Activated naive CD8-positive, alpha-beta T cell treated with anti-CD3 and anti-CD28 coated beads, Interleukin-2, amount 10 ng/mL, durations not matched to agents 7 days and 5 days (primary cell): ENCODE measurements at regions not wholly inside any gene's neighbourhood (a gene's known extent, or its start where the extent isn't known, plus 50 kb on each side); places are given as distances from the start of the nearest gene placed in this dataset.

ENCODE experiments used
- ATAC-seq: fragments of 150-1000 bp; cut with Tn5 transposase; one replicate; pipeline ENCODE4 v1.10.0; 2021; ENCODE audit warnings: low read depth, moderate library complexity
- POLR2A ChIA-PET: fragments of 350-600 bp; sonication (Branson Sonifier 250); formaldehyde crosslinking; loops from one replicate; lab custom pipeline; 2021; ENCODE audit warnings: antibody characterized with exemption; lab: Charles Lee
- DNase-seq: peaks from one replicate; pipeline ENCODE4 v3.0.0; 2021
- H3K27ac Mint-ChIP-seq: one replicate; pipeline ENCODE4 v1.8.0; 2022; ENCODE audit warnings: mild to moderate bottlenecking, mixed read lengths
- H3K27me3 Mint-ChIP-seq: one replicate; pipeline ENCODE4 v1.8.0; 2022; ENCODE audit warnings: mild to moderate bottlenecking, moderate library complexity, mixed read lengths
- H3K36me3 Mint-ChIP-seq: one replicate; pipeline ENCODE4 v1.8.0; 2021; ENCODE audit warnings: mild to moderate bottlenecking, mixed read lengths
- H3K4me1 Mint-ChIP-seq: one replicate; pipeline ENCODE4 v1.8.0; 2021; ENCODE audit warnings: mixed read lengths
- H3K4me3 Mint-ChIP-seq: one replicate; pipeline ENCODE4 v1.8.0; 2022; ENCODE audit warnings: mild to moderate bottlenecking, moderate library complexity, mixed read lengths
- H3K9me3 Mint-ChIP-seq: one replicate; pipeline ENCODE4 v1.8.0; 2021; ENCODE audit warnings: mixed read lengths

DNA sequence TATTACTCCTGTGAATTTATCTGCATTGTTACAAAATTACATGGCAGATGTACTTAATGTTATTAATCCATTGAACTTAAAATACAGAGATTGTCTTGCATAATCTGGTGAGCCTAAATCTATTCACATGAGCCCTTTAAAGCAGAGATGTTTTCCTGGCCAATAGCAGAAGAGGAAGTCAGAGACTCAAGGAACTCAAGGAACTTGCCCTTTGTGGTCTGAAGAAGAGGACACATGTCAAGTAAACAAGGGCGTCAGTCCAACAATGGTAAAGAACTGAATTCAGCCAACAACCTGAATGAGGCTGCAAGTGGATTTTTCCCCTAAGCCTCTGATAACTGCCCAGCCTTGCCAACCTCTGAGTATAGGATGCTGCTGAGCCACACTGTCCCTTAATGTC, 356.3 kb upstream of the PKDCC start:
- Mint-ChIP-seq H3K4me1 (no peaks in the 10 kb centered on the region), H3K4me3 (no peak overlapping the region), H3K27ac (no peak overlapping the region), H3K36me3 (no peaks in the 10 kb centered on the region), H3K27me3 (peaks cover 5% of the 10 kb centered on the region), H3K9me3 (no peaks in the 10 kb centered on the region)
- DNase-seq = no peak
- ATAC-seq = no peak
- POLR2A ChIA-PET = no interaction called here

DNA sequence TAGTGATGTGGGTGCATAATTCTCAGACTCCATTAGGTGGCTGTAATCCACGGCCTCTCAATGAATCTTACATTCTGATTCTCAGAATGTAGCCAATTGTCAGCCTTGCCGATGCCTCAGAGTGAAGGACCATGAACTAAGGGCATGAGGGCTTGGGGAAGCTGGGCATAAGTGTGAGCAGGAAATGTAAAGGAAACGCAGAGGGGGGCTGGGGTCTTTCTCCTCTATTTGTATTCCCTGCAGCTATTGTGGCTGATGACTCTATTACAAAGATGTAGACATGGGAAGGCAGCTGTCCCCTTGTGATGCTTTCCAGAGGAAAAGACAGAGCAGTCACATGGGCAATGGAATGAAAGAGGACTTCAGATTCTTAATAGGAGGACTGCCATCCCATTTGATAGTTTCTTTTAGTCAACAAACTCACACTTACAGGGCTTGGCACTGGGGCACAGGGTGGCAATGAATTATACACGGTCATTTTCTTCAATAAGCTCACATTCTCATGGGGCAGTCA, 353.2 kb upstream of the PKDCC start:
- Mint-ChIP-seq H3K4me3 (no peak overlapping the region), H3K27ac (no peak overlapping the region), H3K27me3 (peaks cover 4% of the 10 kb centered on the region), H3K36me3 (no peaks in the 10 kb centered on the region), H3K4me1 (no peaks in the 10 kb centered on the region), H3K9me3 (no peaks in the 10 kb centered on the region)
- DNase-seq = no peak
- POLR2A ChIA-PET = interaction anchor here (0.6 kb wide), 1 partner anchor 9 kb away, joined by 3 read pairs; no protein-coding TSS in a partner anchor
- no peak for ATAC-seq

DNA sequence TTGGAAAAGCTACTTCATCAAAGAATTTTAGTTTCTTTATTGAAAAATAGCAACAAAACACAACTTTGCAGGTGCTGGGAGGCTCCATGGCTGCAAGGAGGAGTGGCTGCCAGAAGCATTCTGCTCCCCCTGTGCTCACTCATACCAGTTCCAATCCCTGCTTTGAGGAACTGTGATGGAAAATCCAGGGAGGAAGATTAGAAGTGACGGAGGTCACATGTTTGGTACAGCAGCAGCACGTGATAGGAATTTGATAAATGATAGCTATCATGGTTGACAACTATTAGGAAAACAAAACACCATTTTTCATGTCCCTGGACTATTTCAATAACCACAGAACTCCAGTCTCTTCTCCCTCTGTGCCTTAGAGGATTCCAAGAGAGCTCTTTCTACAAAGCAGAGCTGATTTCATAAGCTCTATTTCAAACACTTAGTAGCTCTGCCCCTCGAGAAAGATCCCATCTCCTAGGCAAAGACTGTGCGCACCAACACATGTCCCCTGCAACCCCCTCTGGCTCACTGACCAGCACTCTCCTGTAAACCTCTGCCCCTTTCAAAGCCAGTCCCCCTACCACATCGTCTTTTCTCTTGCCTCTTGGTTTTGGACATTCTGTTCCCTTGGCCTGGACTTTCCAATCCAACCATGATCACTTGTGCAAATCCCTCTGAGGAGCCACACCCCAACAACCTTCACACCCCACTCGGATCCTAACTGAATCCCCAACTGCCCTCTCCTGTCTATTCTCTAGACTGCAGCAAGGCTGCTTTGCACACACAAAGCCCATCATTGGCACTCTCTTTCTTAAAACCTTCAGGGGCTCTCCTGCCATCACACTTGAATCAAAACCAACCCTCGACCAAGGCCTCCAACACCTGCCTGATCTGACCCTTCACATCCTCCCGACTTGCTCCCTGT, 352.4 kb upstream of the PKDCC start:
- POLR2A ChIA-PET = no interaction called here
- H3K27ac Mint-ChIP-seq = no peak overlapping the region
- DNase-seq (no peak), ATAC-seq (no peak)
- H3K36me3 Mint-ChIP-seq = no peaks in the 10 kb centered on the region
- H3K9me3 Mint-ChIP-seq = no peaks in the 10 kb centered on the region
- no peak overlapping the region for H3K4me3 Mint-ChIP-seq
- no peaks in the 10 kb centered on the region for H3K4me1 Mint-ChIP-seq
- H3K27me3 Mint-ChIP-seq = peaks cover 7% of the 10 kb centered on the region

DNA sequence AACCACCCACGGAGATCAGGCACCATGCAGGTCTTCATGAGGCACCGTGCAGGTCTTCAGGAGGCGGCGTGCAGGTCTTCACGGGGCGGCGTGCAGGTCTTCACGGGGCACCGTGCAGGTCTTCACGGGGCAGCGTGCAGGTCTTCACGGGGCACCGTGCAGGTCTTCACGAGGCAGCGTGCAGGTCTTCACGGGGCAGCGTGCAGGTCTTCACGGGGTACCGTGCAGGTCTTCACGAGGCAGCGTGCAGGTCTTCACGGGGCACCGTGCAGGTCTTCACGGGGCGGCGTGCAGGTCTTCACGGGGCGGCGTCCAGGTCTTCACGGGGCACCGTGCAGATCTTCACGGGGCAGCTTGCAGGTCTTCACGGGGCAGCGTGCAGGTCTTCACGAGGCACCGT, 350.4 kb upstream of the PKDCC start:
- Mint-ChIP-seq H3K4me1 (no peaks in the 10 kb centered on the region), H3K4me3 (no peak overlapping the region), H3K9me3 (no peaks in the 10 kb centered on the region), H3K27me3 (peaks cover 7% of the 10 kb centered on the region), H3K36me3 (no peaks in the 10 kb centered on the region), H3K27ac (no peak overlapping the region)
- POLR2A ChIA-PET = no interaction called here
- no peak for ATAC-seq
- no peak for DNase-seq

DNA sequence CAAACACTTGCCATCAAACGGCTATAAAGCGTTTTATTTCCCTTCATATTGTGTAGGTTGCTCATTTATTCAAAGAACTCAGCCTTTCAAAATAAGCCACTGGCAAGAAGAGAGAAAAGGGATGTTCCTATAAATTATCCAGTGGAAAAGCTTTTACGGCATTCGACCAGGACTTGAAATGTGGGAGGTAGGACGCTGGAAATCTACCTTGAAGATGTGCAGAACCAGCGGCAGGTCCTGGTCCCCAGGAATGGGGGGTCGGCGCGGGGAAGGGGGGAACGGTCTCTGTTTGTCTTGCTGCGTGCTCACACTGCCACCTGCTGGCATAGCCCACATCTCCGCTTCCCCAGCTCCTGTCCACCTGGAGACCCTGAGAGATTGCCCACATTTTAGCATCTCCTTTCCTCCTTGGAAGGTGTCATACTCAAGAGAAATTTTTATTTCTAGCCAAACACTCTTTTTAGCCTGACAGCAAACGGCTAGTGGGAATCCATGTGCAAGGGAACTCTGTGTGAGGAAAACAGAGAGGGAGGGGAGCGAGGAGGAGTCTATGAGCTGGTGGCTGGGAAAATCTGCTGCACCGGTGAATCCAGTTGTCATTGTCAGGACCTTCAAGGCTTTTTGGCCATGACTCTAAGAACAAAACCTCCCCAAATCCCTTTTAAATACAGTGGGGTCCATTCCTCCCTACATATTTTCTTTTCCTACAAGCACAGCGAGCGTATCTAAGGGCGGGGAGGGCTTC, 349.0 kb upstream of the PKDCC start:
- Mint-ChIP-seq H3K9me3 (no peaks in the 10 kb centered on the region), H3K27me3 (peaks cover 7% of the 10 kb centered on the region), H3K4me1 (no peaks in the 10 kb centered on the region), H3K4me3 (no peak overlapping the region), H3K36me3 (no peaks in the 10 kb centered on the region), H3K27ac (no peak overlapping the region)
- POLR2A ChIA-PET = no interaction called here
- DNase-seq = no peak
- no peak for ATAC-seq

- no peak overlapping the region for H3K4me3 Mint-ChIP-seq
- H3K27ac Mint-ChIP-seq = no peak overlapping the region
- no peaks in the 10 kb centered on the region for H3K4me1 Mint-ChIP-seq
- H3K36me3 Mint-ChIP-seq = no peaks in the 10 kb centered on the region
- H3K9me3 Mint-ChIP-seq = no peaks in the 10 kb centered on the region
- no peak for DNase-seq
- POLR2A ChIA-PET = no interaction called here
- no peak for ATAC-seq
- H3K27me3 Mint-ChIP-seq = peaks cover 9% of the 10 kb centered on the region
Observed at GRCh38 chr2:41701231-41701630, 346.6 kb upstream of the PKDCC start.

- H3K27me3 Mint-ChIP-seq = peaks cover 9% of the 10 kb centered on the region
- H3K4me1 Mint-ChIP-seq = no peaks in the 10 kb centered on the region
- ATAC-seq = no peak
- H3K27ac Mint-ChIP-seq = no peak overlapping the region
- no peak overlapping the region for H3K4me3 Mint-ChIP-seq
- H3K36me3 Mint-ChIP-seq = no peaks in the 10 kb centered on the region
- POLR2A ChIA-PET = no interaction called here
- no peak for DNase-seq
- H3K9me3 Mint-ChIP-seq = no peaks in the 10 kb centered on the region
Observed at GRCh38 chr2:41703123-41703522, 344.7 kb upstream of the PKDCC start.

- Mint-ChIP-seq H3K27ac (no peak overlapping the region), H3K27me3 (peaks cover 6% of the 10 kb centered on the region), H3K4me3 (no peak overlapping the region), H3K9me3 (no peaks in the 10 kb centered on the region), H3K4me1 (no peaks in the 10 kb centered on the region), H3K36me3 (no peaks in the 10 kb centered on the region)
- ATAC-seq (no peak), DNase-seq (no peak)
- POLR2A ChIA-PET = no interaction called here
Observed at GRCh38 chr2:41705634-41706033, 342.2 kb upstream of the PKDCC start.

- ATAC-seq = no peak
- DNase-seq = no peak
- H3K9me3 Mint-ChIP-seq = no peaks in the 10 kb centered on the region
- peaks cover 6% of the 10 kb centered on the region for H3K27me3 Mint-ChIP-seq
- no peak overlapping the region for H3K27ac Mint-ChIP-seq
- H3K4me1 Mint-ChIP-seq = no peaks in the 10 kb centered on the region
- no peak overlapping the region for H3K4me3 Mint-ChIP-seq
- POLR2A ChIA-PET = no interaction called here
- no peaks in the 10 kb centered on the region for H3K36me3 Mint-ChIP-seq
Observed at GRCh38 chr2:41706286-41706685, 341.5 kb upstream of the PKDCC start.

DNA sequence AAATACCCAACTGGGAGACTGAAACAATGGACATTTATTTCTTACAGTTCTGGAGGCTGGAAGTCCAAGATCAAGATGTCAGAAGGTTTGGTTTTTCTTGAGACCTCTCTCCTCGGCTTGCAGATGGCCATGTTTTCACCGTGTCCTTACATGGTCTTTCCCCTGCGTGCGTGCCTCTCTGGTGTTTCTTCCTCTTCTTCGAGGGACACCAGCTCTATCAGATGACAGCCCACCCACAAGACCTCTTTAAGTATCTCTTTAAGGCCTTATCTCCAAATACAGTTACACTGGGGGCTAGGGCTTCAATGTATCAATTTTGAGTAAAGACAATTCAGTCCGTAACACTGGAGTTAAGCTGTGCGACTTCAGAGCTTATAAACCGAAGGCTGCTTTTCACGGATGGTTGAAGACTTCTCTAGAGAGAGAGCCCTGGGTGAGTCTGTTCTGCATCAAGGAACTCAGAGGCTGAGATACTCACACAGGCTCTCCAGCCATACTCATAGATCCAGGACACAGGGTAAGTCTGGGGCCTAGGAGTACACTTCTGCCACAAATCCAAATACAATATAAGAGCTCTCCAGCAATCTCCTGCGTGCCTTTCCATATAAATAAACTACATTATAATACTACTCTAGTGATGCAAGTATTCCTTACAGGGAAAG, 339.9 kb upstream of the PKDCC start:
- H3K9me3 Mint-ChIP-seq = no peaks in the 10 kb centered on the region
- POLR2A ChIA-PET = no interaction called here
- DNase-seq = no peak

DNA sequence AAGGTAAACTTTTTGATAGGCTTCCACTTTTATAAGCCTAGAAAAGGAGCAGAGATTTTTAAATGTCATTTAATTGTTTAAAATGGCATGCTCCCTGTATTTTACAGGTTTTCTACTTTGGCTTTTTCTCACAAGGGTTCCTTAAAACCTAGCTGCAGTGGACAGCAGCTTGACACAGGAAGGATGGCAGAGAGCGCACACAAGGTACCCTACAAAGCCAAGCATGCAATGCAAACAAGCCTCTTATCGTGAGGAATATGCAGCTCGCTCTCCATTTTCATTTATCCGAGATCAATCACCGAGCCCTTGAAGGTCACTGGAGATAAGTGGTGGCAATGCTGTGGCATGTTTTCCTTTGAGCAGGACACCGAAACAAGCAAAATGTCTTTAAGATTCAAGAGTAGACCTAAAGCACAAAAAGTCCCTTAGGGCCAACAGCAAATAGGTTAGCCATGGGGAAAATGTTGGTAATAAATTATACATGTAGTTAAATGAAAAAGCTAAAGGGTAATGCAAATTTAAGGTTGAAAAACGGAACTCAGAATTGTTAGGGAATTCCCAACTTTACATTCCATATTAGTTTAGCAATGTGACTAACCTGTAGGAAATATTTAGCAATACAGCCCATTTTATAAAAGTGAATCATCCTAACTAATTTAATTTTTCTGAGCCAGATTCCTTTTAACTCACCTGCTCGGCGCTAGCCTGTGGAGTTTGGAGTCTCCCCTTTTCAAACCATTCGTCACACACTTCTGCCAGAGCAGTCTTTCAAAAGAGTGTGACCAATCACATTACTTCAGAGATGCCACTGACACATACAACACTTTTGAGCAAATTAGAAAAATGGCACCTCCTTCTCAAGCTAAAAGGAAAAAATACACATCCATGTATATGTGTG, 337.9 kb upstream of the PKDCC start:
- no peaks in the 10 kb centered on the region for H3K4me1 Mint-ChIP-seq
- no peak for DNase-seq
- POLR2A ChIA-PET = no interaction called here
- no peaks in the 10 kb centered on the region for H3K36me3 Mint-ChIP-seq
- ATAC-seq = no peak
- no peak overlapping the region for H3K4me3 Mint-ChIP-seq
- H3K9me3 Mint-ChIP-seq = no peaks in the 10 kb centered on the region
- peaks cover 8% of the 10 kb centered on the region for H3K27me3 Mint-ChIP-seq
- H3K27ac Mint-ChIP-seq = no peak overlapping the region

More for the DNA sequence above, 339.9 kb upstream of the PKDCC start:
- Mint-ChIP-seq H3K27ac (no peak overlapping the region), H3K4me3 (no peak overlapping the region), H3K36me3 (no peaks in the 10 kb centered on the region), H3K4me1 (no peaks in the 10 kb centered on the region), H3K27me3 (peaks cover 6% of the 10 kb centered on the region)
- no peak for ATAC-seq

DNA sequence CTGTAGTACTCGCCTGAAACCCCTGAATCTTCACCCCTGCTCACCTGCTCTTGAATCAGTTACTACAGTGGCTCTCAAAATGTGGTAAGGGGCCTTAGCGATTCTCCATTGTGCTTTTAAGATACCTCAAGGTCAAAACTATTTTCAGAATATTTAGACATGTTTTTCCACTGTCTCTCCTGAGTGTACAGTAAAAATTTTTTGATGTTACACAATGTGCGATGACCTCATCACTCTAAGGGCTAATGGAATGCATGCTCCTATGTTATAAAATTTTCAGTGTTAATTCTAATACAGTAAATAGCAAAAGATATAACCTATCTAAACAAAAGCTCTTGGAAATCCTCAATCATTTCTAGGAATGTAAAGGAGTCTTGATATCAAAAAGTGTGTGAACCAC, 336.9 kb upstream of the PKDCC start:
- POLR2A ChIA-PET = no interaction called here
- ATAC-seq (no peak), DNase-seq (no peak)
- Mint-ChIP-seq H3K27ac (no peak overlapping the region), H3K27me3 (peaks cover 7% of the 10 kb centered on the region), H3K4me1 (peaks cover 4% of the 10 kb centered on the region), H3K4me3 (no peak overlapping the region), H3K36me3 (no peaks in the 10 kb centered on the region), H3K9me3 (no peaks in the 10 kb centered on the region)

- H3K27me3 Mint-ChIP-seq = peaks cover 7% of the 10 kb centered on the region
- no peaks in the 10 kb centered on the region for H3K9me3 Mint-ChIP-seq
- H3K27ac Mint-ChIP-seq = no peak overlapping the region
- ATAC-seq = no peak
- no peak overlapping the region for H3K4me3 Mint-ChIP-seq
- no peak for DNase-seq
- peaks cover 4% of the 10 kb centered on the region for H3K4me1 Mint-ChIP-seq
- POLR2A ChIA-PET = no interaction called here
- peaks cover 2% of the 10 kb centered on the region for H3K36me3 Mint-ChIP-seq
Observed at GRCh38 chr2:41711736-41712135, 336.1 kb upstream of the PKDCC start.
